WERI-Rb-1 (cell line): ENCODE measurements at regions not wholly inside any gene's neighbourhood (a gene's known extent, or its start where the extent isn't known, plus 50 kb on each side); places are given as distances from the start of the nearest gene placed in this dataset.

Source experiments
- DNase-seq: peaks from one replicate; pipeline ENCODE4 v3.0.0-alpha.2; 2020
- H3K27ac ChIP-seq: fragments of 250-450 bp; sonication (Bioruptor Pico); 2 replicates; pipeline ENCODE4 v1.5.1; 2020; ENCODE audit warnings: mild to moderate bottlenecking, moderate library complexity
- H3K27me3 ChIP-seq: fragments of 250-450 bp; sonication (Bioruptor Pico); 2 replicates; pipeline ENCODE4 v1.5.1; 2021; ENCODE audit warnings: mild to moderate bottlenecking, low read depth, moderate library complexity; ENCODE audit not compliant: insufficient read depth, severe bottlenecking
- H3K36me3 ChIP-seq: fragments of 250-450 bp; sonication (Bioruptor Pico); 2 replicates; pipeline ENCODE4 v1.5.1; 2020; ENCODE audit warnings: mild to moderate bottlenecking, moderate library complexity
- H3K4me3 ChIP-seq: 2 replicates; pipeline ENCODE4 v1.5.1; 2011; ENCODE audit warnings: low read depth, mild to moderate bottlenecking, control low read depth, low read length
- H3K9me3 ChIP-seq: fragments of 250-450 bp; sonication (Bioruptor Pico); 2 replicates; pipeline ENCODE4 v1.5.1; 2021; ENCODE audit warnings: mild to moderate bottlenecking, moderate library complexity; ENCODE audit not compliant: severe bottlenecking
- CTCF ChIP-seq: IDR thresholded peaks from 2 replicates; pipeline ENCODE4 v1.5.1; 2011; ENCODE audit warnings: low read depth, mild to moderate bottlenecking, control low read depth, inconsistent platforms, low read length

GRCh38 chr19:28519952-28520861, 692.7 kb downstream of the UQCRFS1 start:
- H3K4me3 ChIP-seq: no peak overlapping the region
- H3K9me3 ChIP-seq: no peaks in the 10 kb centered on the region
- no peak for TF ChIP-seq CTCF
- H3K27ac ChIP-seq: no peak overlapping the region
- peaks cover 73% of the 10 kb centered on the region for H3K27me3 ChIP-seq
- DNase-seq: no peak
- H3K36me3 ChIP-seq: no peaks in the 10 kb centered on the region

GRCh38 chr19:28519218-28519779, 693.7 kb downstream of the UQCRFS1 start:
- H3K4me3 ChIP-seq: no peak overlapping the region

GRCh38 chr19:28516415-28516872, 696.5 kb downstream of the UQCRFS1 start:
- no peak for DNase-seq
- Histone ChIP-seq H3K36me3 (no peaks in the 10 kb centered on the region), H3K9me3 (no peaks in the 10 kb centered on the region), H3K27me3 (peaks cover 68% of the 10 kb centered on the region), H3K27ac (no peak overlapping the region), H3K4me3 (no peak overlapping the region)
- TF ChIP-seq CTCF: no peak

More at GRCh38 chr19:28519218-28519779, 693.7 kb downstream of the UQCRFS1 start:
- Histone ChIP-seq H3K27ac (no peak overlapping the region), H3K36me3 (no peaks in the 10 kb centered on the region), H3K9me3 (no peaks in the 10 kb centered on the region), H3K27me3 (peaks cover 75% of the 10 kb centered on the region)
- no peak for TF ChIP-seq CTCF
- no peak for DNase-seq

- DNase-seq: no peak
- no peak for TF ChIP-seq CTCF
Observed at GRCh38 chr19:28514166-28514565, 698.8 kb downstream of the UQCRFS1 start.

GRCh38 chr19:28511655-28512054, 701.3 kb downstream of the UQCRFS1 start:
- no peaks in the 10 kb centered on the region for H3K9me3 ChIP-seq
- no peak overlapping the region for H3K4me3 ChIP-seq
- no peaks in the 10 kb centered on the region for H3K36me3 ChIP-seq
- no peak for DNase-seq
- no peak overlapping the region for H3K27ac ChIP-seq
- H3K27me3 ChIP-seq: peaks cover 77% of the 10 kb centered on the region
- TF ChIP-seq CTCF: no peak

More at GRCh38 chr19:28514166-28514565, 698.8 kb downstream of the UQCRFS1 start:
- Histone ChIP-seq H3K4me3 (no peak overlapping the region), H3K27me3 (peaks cover 72% of the 10 kb centered on the region), H3K36me3 (no peaks in the 10 kb centered on the region), H3K9me3 (no peaks in the 10 kb centered on the region), H3K27ac (no peak overlapping the region)
